Suprapubic skin (tissue), 4 donors: ENCODE measurements at regions not wholly inside any gene's neighbourhood (a gene's known extent, or its start where the extent isn't known, plus 50 kb on each side); places are given as distances from the start of the nearest gene placed in this dataset.
A peak's percentile ranks its signal among the peaks of the same experiment; 100 is the strongest.

Experiments
- DNase-seq, 2 donors: peaks; one replicate each; pipeline ENCODE4 v3.0.0-alpha.2; 2019; ENCODE audit warnings: low spot score in 2 of 2
- H3K27ac ChIP-seq: fragments of 200-600 bp; sonication (generic); one replicate; pipeline ENCODE4 v1.5.1; 2019
- H3K27me3 ChIP-seq: fragments of 200-600 bp; sonication (generic); one replicate; pipeline ENCODE4 v1.5.1; 2019
- H3K36me3 ChIP-seq: fragments of 200-600 bp; sonication (generic); one replicate; pipeline ENCODE4 v1.5.1; 2019
- H3K4me1 ChIP-seq: fragments of 200-600 bp; sonication (generic); one replicate; pipeline ENCODE4 v1.5.1; 2019
- H3K4me3 ChIP-seq: fragments of 200-600 bp; sonication (generic); one replicate; pipeline ENCODE4 v1.5.1; 2019; ENCODE audit warnings: mild to moderate bottlenecking
- H3K9me3 ChIP-seq: fragments of 200-600 bp; sonication (generic); one replicate; pipeline ENCODE4 v1.5.1; 2019
- CTCF ChIP-seq, 2 donors: fragments of 200-600 bp in 1 of 2; fragments of 450-650 bp in 1 of 2; sonication (generic) in 1 of 2; IDR thresholded peaks; one replicate each; pipeline ENCODE4 v1.5.1; 2016 to 2019; ENCODE audit warnings: antibody characterized with exemption in 2 of 2, mild to moderate bottlenecking in 1 of 2, moderate library complexity in 1 of 2
- EP300 ChIP-seq: sonication (generic); formaldehyde crosslinking; IDR thresholded peaks from one replicate; pipeline ENCODE4 v1.6.1; 2017; ENCODE audit warnings: antibody characterized with exemption
- POLR2A ChIP-seq, 2 donors: fragments of 450-650 bp; IDR thresholded peaks; one replicate each; pipeline ENCODE4 v1.6.1; 2017; ENCODE audit warnings: antibody characterized with exemption in 2 of 2, mild to moderate bottlenecking in 2 of 2, moderate library complexity in 2 of 2
- POLR2AphosphoS5 ChIP-seq, 3 donors: sonication (generic); formaldehyde crosslinking; IDR thresholded peaks; one replicate each; pipeline ENCODE4 v1.6.1; 2017; ENCODE audit warnings: antibody characterized with exemption in 3 of 3
- WGBS: methylation state at CpG from one replicate; pipeline ENCODE4 v1.1.5; 2018; 5-methylcytosine and 5-hydroxymethylcytosine counted together

GRCh38 chr14:86050072-86050683 lies 520.2 kb downstream of the FLRT2 start:
- H3K4me3 ChIP-seq, result no peak overlapping the region
- H3K27me3 ChIP-seq, result no peaks in the 10 kb centered on the region
- 27% methylated on average over 2 of the region's 2 CpGs for WGBS
- no peak for TF ChIP-seq POLR2AphosphoS5 (IDR thresholded peaks at IDR 0.05)
- no peak for TF ChIP-seq POLR2A (IDR thresholded peaks at IDR 0.05)
- H3K9me3 ChIP-seq, result no peaks in the 10 kb centered on the region
- no peak for DNase-seq
- no peak overlapping the region for H3K27ac ChIP-seq
- no peaks in the 10 kb centered on the region for H3K4me1 ChIP-seq
- no peaks in the 10 kb centered on the region for H3K36me3 ChIP-seq

- no peaks in the 10 kb centered on the region for H3K4me1 ChIP-seq
- H3K27ac ChIP-seq, result no peak overlapping the region
- H3K36me3 ChIP-seq, result no peaks in the 10 kb centered on the region
- TF ChIP-seq CTCF (IDR thresholded peaks at IDR 0.05) (no peak), POLR2AphosphoS5 (IDR thresholded peaks at IDR 0.05) (no peak), EP300 (no peak), POLR2A (IDR thresholded peaks at IDR 0.05) (no peak)
- WGBS, result 81% methylated on average over 1 of the region's 1 CpG
- no peak overlapping the region for H3K4me3 ChIP-seq
- H3K27me3 ChIP-seq, result no peaks in the 10 kb centered on the region
- no peaks in the 10 kb centered on the region for H3K9me3 ChIP-seq
- DNase-seq, result no peak
Measured at GRCh38 chr14:86039176-86039575, 509.2 kb downstream of the FLRT2 start.

GRCh38 chr14:86038387-86039042 lies 508.6 kb downstream of the FLRT2 start:
- TF ChIP-seq EP300 (no peak), CTCF (IDR thresholded peaks at IDR 0.05) (peak in 1 of 2 donors; percentile 56), POLR2A (IDR thresholded peaks at IDR 0.05) (no peak), POLR2AphosphoS5 (IDR thresholded peaks at IDR 0.05) (no peak)
- no peak for DNase-seq

GRCh38 chr14:86035882-86036281 lies 505.9 kb downstream of the FLRT2 start:
- 67% methylated on average over 2 of the region's 2 CpGs for WGBS
- Histone ChIP-seq H3K27ac (no peak overlapping the region), H3K27me3 (no peaks in the 10 kb centered on the region), H3K36me3 (no peaks in the 10 kb centered on the region), H3K4me1 (no peaks in the 10 kb centered on the region), H3K9me3 (no peaks in the 10 kb centered on the region), H3K4me3 (no peak overlapping the region)
- no peak for DNase-seq
- no peak for TF ChIP-seq POLR2A (IDR thresholded peaks at IDR 0.05)
- TF ChIP-seq EP300, result no peak

More at GRCh38 chr14:86038387-86039042, 508.6 kb downstream of the FLRT2 start:
- H3K27ac ChIP-seq, result no peak overlapping the region
- no peaks in the 10 kb centered on the region for H3K4me1 ChIP-seq
- H3K27me3 ChIP-seq, result no peaks in the 10 kb centered on the region
- H3K4me3 ChIP-seq, result no peak overlapping the region
- H3K36me3 ChIP-seq, result no peaks in the 10 kb centered on the region
- no peaks in the 10 kb centered on the region for H3K9me3 ChIP-seq
- WGBS, result 69% methylated on average over 4 of the region's 4 CpGs

GRCh38 chr14:86027990-86028389 lies 498.0 kb downstream of the FLRT2 start:
- H3K36me3 ChIP-seq, result no peaks in the 10 kb centered on the region
- no peak for DNase-seq
- H3K4me1 ChIP-seq, result no peaks in the 10 kb centered on the region
- H3K4me3 ChIP-seq, result no peak overlapping the region
- 81% methylated on average over 1 of the region's 1 CpG for WGBS
- no peaks in the 10 kb centered on the region for H3K9me3 ChIP-seq
- no peak overlapping the region for H3K27ac ChIP-seq
- TF ChIP-seq POLR2AphosphoS5 (IDR thresholded peaks at IDR 0.05) (no peak), CTCF (IDR thresholded peaks at IDR 0.05) (no peak), EP300 (no peak), POLR2A (IDR thresholded peaks at IDR 0.05) (no peak)
- no peaks in the 10 kb centered on the region for H3K27me3 ChIP-seq

GRCh38 chr14:86027144-86027543 lies 497.2 kb downstream of the FLRT2 start:
- no peaks in the 10 kb centered on the region for H3K9me3 ChIP-seq
- no peaks in the 10 kb centered on the region for H3K36me3 ChIP-seq
- no peak overlapping the region for H3K4me3 ChIP-seq
- H3K27me3 ChIP-seq, result no peaks in the 10 kb centered on the region
- DNase-seq, result no peak
- H3K4me1 ChIP-seq, result no peaks in the 10 kb centered on the region
- TF ChIP-seq POLR2AphosphoS5 (IDR thresholded peaks at IDR 0.05) (no peak), CTCF (IDR thresholded peaks at IDR 0.05) (no peak), POLR2A (IDR thresholded peaks at IDR 0.05) (no peak), EP300 (no peak)
- H3K27ac ChIP-seq, result no peak overlapping the region
